NOMO-1 (cell line): ENCODE measurements at regions not wholly inside any gene's neighbourhood (a gene's known extent, or its start where the extent isn't known, plus 50 kb on each side); places are given as distances from the start of the nearest gene placed in this dataset.
"Not testable (repeated sequence)": the region's sequence is repeated elsewhere in the genome, so short reads cannot be mapped to it uniquely, and the experiment has no call there.

Experiments used
- DNase-seq, 2 experiments: peaks; one replicate each; lab custom pipeline; 2025; ENCODE audit not compliant: unreplicated experiment in 2 of 2; lab: John Stamatoyannopoulos, UW

- DNase-seq = no peak
Observed at GRCh38 chr2:66186537-66186936, 248.4 kb upstream of the MEIS1 start.

GRCh38 chr2:66185497-66186054 is 249.3 kb upstream of the MEIS1 start:
- no peak for DNase-seq

GRCh38 chr2:66177128-66177796 is 257.7 kb upstream of the MEIS1 start:
- DNase-seq = not testable (repeated sequence)

GRCh38 chr2:66174491-66174890 is 260.4 kb upstream of the MEIS1 start:
- no peak for DNase-seq

- no peak for DNase-seq
Observed at GRCh38 chr2:66173645-66174044, 261.3 kb upstream of the MEIS1 start.

GRCh38 chr2:66171530-66171929 is 263.4 kb upstream of the MEIS1 start:
- no peak for DNase-seq

- no peak for DNase-seq
Observed at GRCh38 chr2:66170744-66171330, 264.1 kb upstream of the MEIS1 start.

- no peak for DNase-seq
Observed at GRCh38 chr2:66169076-66169475, 265.8 kb upstream of the MEIS1 start.

- no peak for DNase-seq
Observed at GRCh38 chr2:66164470-66164869, 270.5 kb upstream of the MEIS1 start.

GRCh38 chr2:66156171-66156570 is 278.8 kb upstream of the MEIS1 start:
- DNase-seq = peak in 1 of 2 experiments; percentile 3

GRCh38 chr2:66153941-66154340 is 281.0 kb upstream of the MEIS1 start:
- DNase-seq = no peak

- no peak for DNase-seq
Observed at GRCh38 chr2:66145490-66145889, 289.4 kb upstream of the MEIS1 start.

- not testable (repeated sequence) for DNase-seq
Observed at GRCh38 chr2:66144324-66144723, 290.6 kb upstream of the MEIS1 start.

GRCh38 chr2:66137606-66138130 is 297.3 kb upstream of the MEIS1 start:
- DNase-seq = no peak

GRCh38 chr2:66134138-66134701 is 300.7 kb upstream of the MEIS1 start:
- DNase-seq = no peak

- DNase-seq = no peak
Observed at GRCh38 chr2:66127656-66128055, 307.3 kb upstream of the MEIS1 start.

GRCh38 chr2:66127061-66127460 is 307.9 kb upstream of the MEIS1 start:
- DNase-seq = no peak

GRCh38 chr2:66125951-66126350 is 309.0 kb upstream of the MEIS1 start:
- DNase-seq = no peak

GRCh38 chr2:66122516-66122915 is 312.4 kb upstream of the MEIS1 start:
- no peak for DNase-seq

GRCh38 chr2:66121946-66122345 is 313.0 kb upstream of the MEIS1 start:
- no peak for DNase-seq

- DNase-seq = no peak
Observed at GRCh38 chr2:66113988-66114625, 320.8 kb upstream of the MEIS1 start.
